A673 (cell line): ENCODE measurements at regions not wholly inside any gene's neighbourhood (a gene's known extent, or its start where the extent isn't known, plus 50 kb on each side); places are given as distances from the start of the nearest gene placed in this dataset.

Experiments
- BruUV-seq: library from RNA; stranded (reverse); fragments of 400-500 nt; replicated peaks from 2 replicates; lab custom pipeline; 2021; lab: Mats Ljungman, UMichigan
- CTCF ChIA-PET: fragments of 300-600 bp; sonication (Branson Sonifier 250); formaldehyde crosslinking; loops from one replicate; lab custom pipeline; 2022; ENCODE audit warnings: antibody characterized with exemption; lab: Charles Lee
- POLR2A ChIA-PET: fragments of 300-600 bp; sonication (Branson Sonifier 250); formaldehyde crosslinking; loops from one replicate; lab custom pipeline; 2022; ENCODE audit warnings: antibody characterized with exemption; ENCODE audit not compliant: low non-redundant PET; lab: Charles Lee
- DNase-seq: peaks from one replicate; pipeline ENCODE4 v3.0.0-alpha.2; 2015; ENCODE audit warnings: low spot score
- H3K27ac ChIP-seq: fragments of 200-600 bp; sonication (generic); 2 replicates; pipeline ENCODE4 v1.5.1; 2016; ENCODE audit warnings: mixed run types, low read depth, mild to moderate bottlenecking, mixed read lengths, antibody characterized with exemption, low read length; ENCODE audit not compliant: poor library complexity, severe bottlenecking
- H3K27me3 ChIP-seq: fragments of 200-600 bp; sonication (generic); replicated peaks from 2 replicates; pipeline ENCODE4 v1.6.1; 2017; ENCODE audit warnings: mixed run types, low read depth, mild to moderate bottlenecking, mixed read lengths, antibody characterized with exemption, low read length; ENCODE audit not compliant: insufficient read depth, poor library complexity
- H3K36me3 ChIP-seq: fragments of 200-600 bp; sonication (generic); 2 replicates; pipeline ENCODE4 v1.6.1; 2016; ENCODE audit warnings: mixed run types, mild to moderate bottlenecking, mixed read lengths, antibody characterized with exemption, low read length; ENCODE audit not compliant: insufficient read depth, poor library complexity, severe bottlenecking
- H3K4me1 ChIP-seq: fragments of 200-600 bp; sonication (generic); 2 replicates; pipeline ENCODE4 v1.6.1; 2017; ENCODE audit warnings: mixed run types, mild to moderate bottlenecking, mixed read lengths, antibody characterized with exemption, low read length; ENCODE audit not compliant: insufficient read depth, poor library complexity, severe bottlenecking
- H3K4me3 ChIP-seq: fragments of 200-600 bp; sonication (generic); 2 replicates; pipeline ENCODE4 v1.5.1; 2016; ENCODE audit warnings: low read depth, mixed run types, mild to moderate bottlenecking, mixed read lengths, low read length; ENCODE audit not compliant: poor library complexity, severe bottlenecking
- H3K9me3 ChIP-seq: fragments of 200-600 bp; sonication (generic); 2 replicates; pipeline ENCODE4 v1.6.1; 2016; ENCODE audit warnings: mixed run types, low read depth, mild to moderate bottlenecking, mixed read lengths, antibody characterized with exemption, low read length; ENCODE audit not compliant: poor library complexity, severe bottlenecking
- CTCF ChIP-seq: fragments of 300-800, 200-600 bp; sonication (generic); conservative IDR thresholded peaks from 2 replicates; pipeline ENCODE4 v1.5.1; 2017; ENCODE audit warnings: low read depth, mild to moderate bottlenecking, antibody characterized with exemption, low read length, moderate library complexity, mixed read lengths
- EZH2 ChIP-seq: fragments of 200-600 bp; sonication (generic); IDR thresholded peaks from 2 replicates; pipeline ENCODE4 v1.6.1; 2017; ENCODE audit warnings: borderline replicate concordance, low read depth, mild to moderate bottlenecking, mixed read lengths, antibody characterized with exemption, low read length; ENCODE audit not compliant: poor library complexity, severe bottlenecking
- intact Hi-C: fragments of 100-400 bp; cut with micrococcal nuclease; formaldehyde crosslinking; loops from one replicate; pipeline ENCODE4 v1.10.0; 2022; ENCODE audit not compliant: unreplicated experiment

DNA sequence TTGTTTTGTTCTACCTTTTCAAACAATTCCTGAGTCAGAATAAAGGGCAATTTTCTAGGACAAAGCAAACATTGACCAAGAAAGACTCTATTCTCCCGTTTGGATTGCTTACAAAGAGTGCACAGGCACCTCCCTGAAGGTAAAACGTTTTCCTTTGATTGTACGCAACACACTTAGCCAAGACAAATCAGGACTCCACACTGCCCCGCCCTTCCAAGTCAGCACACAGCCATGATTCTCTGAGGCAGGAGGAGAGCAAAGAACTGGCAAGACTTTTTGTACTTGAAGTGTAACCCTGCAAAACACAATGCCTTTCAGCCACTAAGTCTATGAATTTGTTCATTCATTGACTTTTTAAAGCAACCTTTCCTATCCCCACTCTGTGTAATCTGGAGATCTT, 85.0 kb upstream of the FAM180A start:
- Histone ChIP-seq H3K4me1 (no peaks in the 10 kb centered on the region), H3K4me3 (no peak overlapping the region), H3K27me3 (no peaks in the 10 kb centered on the region), H3K36me3 (no peaks in the 10 kb centered on the region), H3K9me3 (no peaks in the 10 kb centered on the region), H3K27ac (no peak overlapping the region)
- ChIA-PET POLR2A (no interaction called here), CTCF (no interaction called here)
- intact Hi-C loops, result no loop called here
- DNase-seq, result no peak
- BruUV-seq, result no TSS peak
- TF ChIP-seq CTCF (no peak), EZH2 (no peak)

- Histone ChIP-seq H3K27ac (no peak overlapping the region), H3K27me3 (no peaks in the 10 kb centered on the region), H3K4me3 (no peak overlapping the region), H3K9me3 (no peaks in the 10 kb centered on the region), H3K36me3 (no peaks in the 10 kb centered on the region), H3K4me1 (no peaks in the 10 kb centered on the region)
- BruUV-seq, result no TSS peak
- CTCF ChIA-PET, result no interaction called here
- no peak for DNase-seq
- intact Hi-C loops, result no loop called here
- TF ChIP-seq EZH2 (no peak), CTCF (no peak)
- POLR2A ChIA-PET, result no interaction called here
Measured at GRCh38 chr7:135831455-135832195, 83.0 kb upstream of the FAM180A start.

DNA sequence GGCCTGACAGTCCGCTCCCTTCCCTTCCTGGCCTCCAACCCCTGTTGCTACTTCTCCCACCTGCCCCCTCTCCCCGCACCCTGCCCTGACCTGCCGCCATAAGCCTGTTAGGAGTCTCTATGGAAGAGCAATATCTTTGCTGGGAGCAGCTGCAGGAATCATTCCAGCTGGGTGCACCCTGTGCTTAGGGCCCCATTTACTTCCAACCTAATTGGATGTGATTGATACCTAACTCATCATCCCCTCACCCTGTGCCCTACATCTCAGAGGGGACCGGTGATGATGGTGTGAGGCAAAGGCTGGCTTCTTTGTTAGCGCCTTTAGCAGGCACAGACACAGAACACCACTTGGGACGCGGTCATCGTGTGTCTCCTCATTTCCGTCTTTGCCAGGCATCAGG, 80.0 kb upstream of the FAM180A start:
- intact Hi-C loops, result no loop called here
- ChIA-PET CTCF (no interaction called here), POLR2A (no interaction called here)
- no peak for DNase-seq
- Histone ChIP-seq H3K4me1 (no peaks in the 10 kb centered on the region), H3K27ac (no peak overlapping the region), H3K4me3 (no peak overlapping the region), H3K36me3 (no peaks in the 10 kb centered on the region), H3K27me3 (no peaks in the 10 kb centered on the region), H3K9me3 (no peaks in the 10 kb centered on the region)
- TF ChIP-seq CTCF (no peak), EZH2 (no peak)
- no TSS peak for BruUV-seq
